BE2C (cell line): ENCODE measurements at regions not wholly inside any gene's neighbourhood (a gene's known extent, or its start where the extent isn't known, plus 50 kb on each side); places are given as distances from the start of the nearest gene placed in this dataset.
"Not testable (repeated sequence)": the region's sequence is repeated elsewhere in the genome, so short reads cannot be mapped to it uniquely, and the experiment has no call there.

Experiments used
- DNase-seq: peaks from one replicate; pipeline ENCODE4 v3.0.0-alpha.2; 2020
- H3K27me3 ChIP-seq: fragments of 250-450 bp; sonication (Bioruptor Pico); 2 replicates; pipeline ENCODE4 v1.5.1; 2020; ENCODE audit warnings: mild to moderate bottlenecking
- H3K36me3 ChIP-seq: fragments of 250-450 bp; sonication (Bioruptor Pico); 2 replicates; pipeline ENCODE4 v1.5.1; 2020; ENCODE audit warnings: mild to moderate bottlenecking
- H3K4me1 ChIP-seq: fragments of 250-450 bp; sonication (Bioruptor Pico); 2 replicates; pipeline ENCODE4 v1.5.1; 2020
- H3K4me3 ChIP-seq: 2 replicates; pipeline ENCODE4 v1.5.1; 2011; ENCODE audit warnings: low read depth, low read length
- H3K9me3 ChIP-seq: fragments of 250-450 bp; sonication (Bioruptor Pico); 2 replicates; pipeline ENCODE4 v1.5.1; 2020
- TF ChIP-seq, protein P1 (sequence below): IDR thresholded peaks from 2 replicates; pipeline ENCODE4 v1.5.1; 2012; ENCODE audit warnings: mild to moderate bottlenecking, low read depth, low read length

DNA sequence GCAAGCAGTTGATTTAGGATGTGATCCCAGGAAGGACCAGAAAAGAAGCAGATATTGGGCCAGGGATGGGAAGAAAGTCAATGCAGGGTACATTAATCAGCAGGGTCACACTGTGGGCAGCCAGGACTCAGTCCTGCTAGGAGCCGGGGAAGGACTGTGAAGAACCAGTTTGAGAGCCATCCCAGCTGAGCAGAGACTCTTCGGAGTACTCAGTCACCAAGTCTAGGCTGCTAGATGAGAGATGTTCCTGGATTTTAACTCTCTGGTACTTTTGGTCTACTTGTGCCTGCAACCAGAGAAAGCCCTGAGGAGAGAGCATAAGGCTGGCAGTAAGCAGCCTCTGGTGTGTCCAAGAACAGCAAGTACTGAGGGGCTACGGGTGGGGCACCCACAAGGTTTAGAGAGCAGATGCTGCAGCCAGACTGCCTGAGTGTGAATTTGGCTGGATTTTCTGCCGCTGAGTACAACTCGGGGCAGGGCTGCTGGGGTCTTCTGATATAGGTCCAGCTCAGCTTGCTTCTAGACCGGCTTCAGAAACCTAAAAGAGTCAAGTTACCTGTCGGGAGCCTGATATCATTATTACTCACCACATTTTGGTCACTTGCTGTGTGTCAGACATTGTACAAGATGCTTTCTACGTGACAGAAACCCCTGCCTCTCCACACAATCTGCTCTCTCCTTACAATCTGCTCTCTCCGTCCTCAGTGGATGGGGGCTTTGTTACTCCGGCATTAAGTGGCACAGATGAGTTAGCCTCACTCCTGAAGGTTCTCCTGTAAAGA is 250.2 kb upstream of the GAS1 start:
- Histone ChIP-seq H3K9me3 (no peaks in the 10 kb centered on the region), H3K4me3 (no peak overlapping the region), H3K36me3 (no peaks in the 10 kb centered on the region), H3K4me1 (no peaks in the 10 kb centered on the region), H3K27me3 (peaks cover 23% of the 10 kb centered on the region)
- no peak for DNase-seq
- TF ChIP-seq, protein P1, sequence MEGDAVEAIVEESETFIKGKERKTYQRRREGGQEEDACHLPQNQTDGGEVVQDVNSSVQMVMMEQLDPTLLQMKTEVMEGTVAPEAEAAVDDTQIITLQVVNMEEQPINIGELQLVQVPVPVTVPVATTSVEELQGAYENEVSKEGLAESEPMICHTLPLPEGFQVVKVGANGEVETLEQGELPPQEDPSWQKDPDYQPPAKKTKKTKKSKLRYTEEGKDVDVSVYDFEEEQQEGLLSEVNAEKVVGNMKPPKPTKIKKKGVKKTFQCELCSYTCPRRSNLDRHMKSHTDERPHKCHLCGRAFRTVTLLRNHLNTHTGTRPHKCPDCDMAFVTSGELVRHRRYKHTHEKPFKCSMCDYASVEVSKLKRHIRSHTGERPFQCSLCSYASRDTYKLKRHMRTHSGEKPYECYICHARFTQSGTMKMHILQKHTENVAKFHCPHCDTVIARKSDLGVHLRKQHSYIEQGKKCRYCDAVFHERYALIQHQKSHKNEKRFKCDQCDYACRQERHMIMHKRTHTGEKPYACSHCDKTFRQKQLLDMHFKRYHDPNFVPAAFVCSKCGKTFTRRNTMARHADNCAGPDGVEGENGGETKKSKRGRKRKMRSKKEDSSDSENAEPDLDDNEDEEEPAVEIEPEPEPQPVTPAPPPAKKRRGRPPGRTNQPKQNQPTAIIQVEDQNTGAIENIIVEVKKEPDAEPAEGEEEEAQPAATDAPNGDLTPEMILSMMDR: no peak

DNA sequence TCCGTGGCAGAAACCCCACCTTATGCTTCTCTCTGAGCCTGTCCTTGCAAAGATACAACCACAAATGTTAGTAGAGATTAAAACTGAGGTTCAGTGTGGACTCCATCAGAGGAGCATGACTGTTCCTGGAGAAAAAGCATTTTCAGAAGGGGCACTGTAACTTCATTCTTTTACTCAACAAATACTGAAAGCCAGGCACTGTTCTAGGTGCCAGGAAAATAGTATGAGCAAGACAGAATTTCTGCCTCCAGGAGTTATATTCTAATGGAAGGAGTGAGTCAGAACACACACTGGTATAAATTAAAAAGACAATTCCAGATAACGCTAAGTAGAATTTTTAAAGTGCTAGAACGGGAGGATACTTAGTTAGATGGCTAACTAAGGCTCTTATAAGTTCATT is 251.4 kb upstream of the GAS1 start:
- Histone ChIP-seq H3K36me3 (no peaks in the 10 kb centered on the region), H3K27me3 (peaks cover 23% of the 10 kb centered on the region), H3K9me3 (no peaks in the 10 kb centered on the region), H3K4me1 (no peaks in the 10 kb centered on the region), H3K4me3 (no peak overlapping the region)
- no peak for DNase-seq
- TF ChIP-seq, protein P1: no peak

DNA sequence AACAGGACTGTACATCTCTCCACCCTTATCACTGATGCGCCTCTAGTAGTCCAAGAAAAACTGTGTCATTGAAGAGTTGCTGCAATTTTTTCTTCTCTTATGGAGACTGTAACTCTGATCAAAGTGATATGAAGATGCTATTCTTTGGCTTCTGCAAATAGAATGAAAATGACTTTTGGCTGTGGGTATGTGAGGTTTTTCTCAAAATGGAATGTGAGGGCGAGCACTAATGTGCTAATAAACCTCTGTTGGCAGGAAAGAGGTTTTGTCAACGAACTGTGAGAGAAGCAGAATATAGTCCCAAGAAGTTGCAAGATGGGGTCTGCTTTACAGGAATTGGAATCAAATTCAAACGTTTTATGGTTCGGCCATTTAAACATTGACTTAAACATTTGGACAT is 252.0 kb upstream of the GAS1 start:
- DNase-seq: no peak
- peaks cover 23% of the 10 kb centered on the region for H3K27me3 ChIP-seq
- TF ChIP-seq, protein P1: no peak
- no peaks in the 10 kb centered on the region for H3K9me3 ChIP-seq
- H3K4me1 ChIP-seq: no peaks in the 10 kb centered on the region
- H3K36me3 ChIP-seq: no peaks in the 10 kb centered on the region
- H3K4me3 ChIP-seq: no peak overlapping the region

DNA sequence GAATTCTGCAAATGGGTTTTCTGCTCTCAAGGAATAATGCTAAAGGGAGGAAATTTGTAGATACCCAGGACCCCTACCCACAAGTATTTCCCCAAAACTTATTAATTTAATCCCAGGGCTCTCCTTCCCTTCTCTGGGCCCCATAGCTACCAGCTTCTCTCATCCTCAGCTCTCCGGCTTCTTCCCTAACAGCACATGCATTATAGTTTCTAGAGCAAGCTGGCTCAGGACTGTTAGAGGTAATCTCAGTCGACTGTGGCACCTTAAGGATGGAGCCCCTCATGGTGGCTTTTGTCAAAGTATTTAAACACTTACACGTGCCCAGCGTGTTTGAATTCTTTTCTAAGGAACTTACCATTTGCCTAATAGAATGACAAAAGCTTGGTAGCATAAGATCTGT is 252.5 kb upstream of the GAS1 start:
- Histone ChIP-seq H3K4me3 (no peak overlapping the region), H3K9me3 (no peaks in the 10 kb centered on the region), H3K27me3 (peaks cover 23% of the 10 kb centered on the region), H3K36me3 (no peaks in the 10 kb centered on the region), H3K4me1 (no peaks in the 10 kb centered on the region)
- DNase-seq: no peak
- TF ChIP-seq, protein P1: no peak

DNA sequence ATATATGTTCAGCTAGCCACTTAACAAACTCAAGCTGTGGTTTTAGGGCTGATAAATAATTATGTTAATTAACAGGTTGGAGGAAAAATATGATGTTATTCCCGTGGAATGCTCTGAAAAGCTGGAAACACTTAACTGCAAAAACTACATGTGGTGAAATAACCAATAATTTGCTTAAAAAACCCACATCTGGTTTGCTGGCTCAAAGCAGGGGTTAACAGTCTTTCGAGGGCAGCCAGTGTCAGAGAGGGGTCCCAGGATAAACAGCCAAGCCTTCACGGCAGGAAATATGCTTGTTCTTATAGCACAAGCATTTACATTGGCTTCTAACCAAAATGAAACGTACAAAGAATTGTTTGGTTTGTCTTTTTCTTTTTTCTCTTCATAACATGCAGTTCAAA is 254.0 kb upstream of the GAS1 start:
- TF ChIP-seq, protein P1: no peak
- Histone ChIP-seq H3K27me3 (peaks cover 17% of the 10 kb centered on the region), H3K9me3 (no peaks in the 10 kb centered on the region), H3K4me3 (no peak overlapping the region), H3K4me1 (no peaks in the 10 kb centered on the region), H3K36me3 (no peaks in the 10 kb centered on the region)
- DNase-seq: no peak

DNA sequence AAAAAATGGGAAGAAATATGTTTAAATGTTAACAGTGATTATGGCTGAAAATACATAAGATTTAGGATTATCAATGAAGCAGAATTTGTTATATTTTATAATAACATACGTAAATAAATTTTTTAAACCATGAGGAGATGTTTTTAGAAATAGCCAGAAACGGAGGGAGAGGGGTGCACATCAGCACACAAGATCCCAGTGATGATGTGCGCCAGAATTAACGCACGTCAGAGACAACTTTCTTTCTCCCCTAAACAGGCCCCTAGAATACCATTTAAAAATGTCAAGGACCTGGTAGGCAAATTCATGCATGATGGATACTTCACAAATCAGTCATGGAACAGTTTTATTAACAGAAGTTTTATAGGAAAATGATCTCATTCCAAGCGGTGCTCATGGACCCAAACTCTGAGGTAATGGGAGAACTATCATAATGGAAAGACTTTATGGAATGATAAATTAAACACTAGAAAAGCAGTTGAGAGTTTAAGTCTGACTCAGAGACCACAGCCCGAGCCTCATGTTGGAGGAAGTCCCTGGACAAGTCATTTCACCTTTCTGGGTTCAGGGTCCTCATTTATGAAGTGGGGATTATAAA is 258.9 kb upstream of the GAS1 start:
- TF ChIP-seq, protein P1: no peak
- DNase-seq: no peak
- H3K9me3 ChIP-seq: no peaks in the 10 kb centered on the region
- no peaks in the 10 kb centered on the region for H3K36me3 ChIP-seq
- no peaks in the 10 kb centered on the region for H3K4me1 ChIP-seq
- no peak overlapping the region for H3K4me3 ChIP-seq
- no peaks in the 10 kb centered on the region for H3K27me3 ChIP-seq

DNA sequence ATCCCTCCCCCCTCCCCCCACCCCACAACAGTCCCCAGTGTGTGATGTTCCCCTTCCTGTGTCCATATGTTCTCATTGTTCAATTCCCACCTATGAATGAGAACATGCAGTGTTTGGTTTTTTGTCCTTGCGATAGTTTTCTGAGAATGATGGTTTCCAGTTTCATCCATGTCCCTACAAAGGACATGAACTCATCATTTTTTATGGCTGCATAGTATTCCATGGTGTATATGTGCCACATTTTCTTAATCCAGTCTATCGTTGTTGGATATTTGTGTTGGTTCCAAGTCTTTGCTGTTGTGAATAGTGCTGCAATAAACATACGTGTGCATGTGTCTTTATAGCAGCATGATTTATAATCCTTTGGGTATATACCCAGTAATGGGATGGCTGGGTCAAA is 263.4 kb upstream of the GAS1 start:
- H3K27me3 ChIP-seq, H3K4me3 ChIP-seq, H3K4me1 ChIP-seq, DNase-seq, H3K9me3 ChIP-seq, H3K36me3 ChIP-seq: not testable (repeated sequence)
